ENCODE measurements at regions not wholly inside any gene's neighbourhood (a gene's known extent, or its start where the extent isn't known, plus 50 kb on each side); places are given as distances from the start of the nearest gene placed in this dataset.
"Not testable (repeated sequence)": the region's sequence is repeated elsewhere in the genome, so short reads cannot be mapped to it uniquely, and the experiment has no call there.

DNA sequence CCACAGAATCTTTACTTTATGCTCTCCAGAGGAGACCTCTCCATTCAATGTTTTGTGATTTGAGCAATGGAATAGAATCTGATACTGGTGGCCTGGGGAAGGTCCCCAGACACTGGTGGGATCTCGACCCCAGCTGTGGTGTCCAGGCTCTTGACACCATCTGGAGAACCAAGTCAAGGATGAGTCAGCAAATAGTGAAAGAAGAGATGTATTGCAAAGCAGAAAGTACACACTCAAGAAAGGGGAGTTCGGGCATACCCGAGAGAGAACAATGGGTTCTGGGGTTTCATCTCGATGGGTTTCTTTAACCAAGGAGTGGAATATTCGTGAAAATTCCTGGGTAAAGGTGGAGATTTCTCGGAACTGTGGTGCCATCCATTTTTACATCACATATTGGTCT is 146.3 kb upstream of the NOTCH2NLA start:
- not testable (repeated sequence) for TF ChIP-seq ZNF274 (IDR thresholded peaks at IDR 0.05; ENCODE audit: low read depth, low read length); YY1 (IDR thresholded peaks at IDR 0.05; ENCODE audit: insufficient read depth, insufficient read length); SUZ12 (IDR thresholded peaks at IDR 0.05; ENCODE audit: extremely low read depth, insufficient read depth, insufficient read length)
